SK-N-SH (cell line): ENCODE measurements at regions not wholly inside any gene's neighbourhood (a gene's known extent, or its start where the extent isn't known, plus 50 kb on each side); places are given as distances from the start of the nearest gene placed in this dataset.

Source experiments
- CTCF ChIP-seq: fragments of 200-600 bp; sonication (generic); IDR thresholded peaks from 2 replicates; pipeline ENCODE4 v1.6.1; 2017; ENCODE audit warnings: antibody characterized with exemption, mild to moderate bottlenecking, moderate library complexity
- ELF1 ChIP-seq: IDR thresholded peaks from 2 replicates; pipeline ENCODE4 v1.4.0; 2012
- EP300 ChIP-seq, 2 experiments: IDR thresholded peaks; 2 replicates each; pipeline versions ENCODE4 v1.4.0 to v1.6.1; 2012; ENCODE audit warnings: borderline replicate concordance in 1 of 2, low read depth in 1 of 2, low read length in 1 of 2
- EZH2phosphoT487 ChIP-seq: fragments of 200-600 bp; sonication (generic); IDR thresholded peaks from 2 replicates; pipeline ENCODE4 v1.6.1; 2017; ENCODE audit warnings: low read depth, mixed run types, mild to moderate bottlenecking, antibody characterized with exemption, moderate library complexity, borderline replicate concordance
- FOSL2 ChIP-seq: IDR thresholded peaks from 2 replicates; pipeline ENCODE4 v1.4.0; 2012; ENCODE audit warnings: low read depth, mild to moderate bottlenecking, moderate library complexity, borderline replicate concordance
- IRF3 ChIP-seq: fragments of 150-350 bp; IDR thresholded peaks from 2 replicates; pipeline ENCODE4 v1.6.1; 2016; ENCODE audit warnings: mild to moderate bottlenecking, low read depth, low read length
- POLR2AphosphoS5 ChIP-seq: IDR thresholded peaks from 2 replicates; pipeline ENCODE4 v1.6.1; 2012; ENCODE audit warnings: low read depth, low read length
- RAD21 ChIP-seq: IDR thresholded peaks from 2 replicates; pipeline ENCODE4 v1.6.1; 2012; ENCODE audit warnings: mild to moderate bottlenecking, low read length
- RFX5 ChIP-seq: IDR thresholded peaks from 2 replicates; pipeline ENCODE4 v1.6.1; 2012; ENCODE audit warnings: mild to moderate bottlenecking, improper control_type of control experiment, low read length
- YY1 ChIP-seq: IDR thresholded peaks from 2 replicates; pipeline ENCODE4 v1.4.0; 2012; ENCODE audit warnings: low read depth, mild to moderate bottlenecking
- ZBTB33 ChIP-seq: IDR thresholded peaks from 2 replicates; pipeline ENCODE4 v1.4.0; 2012; ENCODE audit warnings: low read depth, borderline replicate concordance

- TF ChIP-seq CTCF = no peak
- TF ChIP-seq ZBTB33 = no peak
- TF ChIP-seq POLR2AphosphoS5 = no peak
- no peak for TF ChIP-seq EZH2phosphoT487
- no peak for TF ChIP-seq YY1
- no peak for TF ChIP-seq ELF1
- TF ChIP-seq FOSL2 = no peak
- TF ChIP-seq RFX5 = no peak
- no peak for TF ChIP-seq RAD21
- TF ChIP-seq EP300 (IDR thresholded peaks at IDR 0.05; ENCODE audit: borderline replicate concordance in 1 of 2, low read depth in 1 of 2, low read length in 1 of 2) = no peak
- no peak for TF ChIP-seq IRF3
Observed at GRCh38 chr2:38509947-38510326, 92.8 kb downstream of the HNRNPLL start.
